ENCODE measurements at regions not wholly inside any gene's neighbourhood (a gene's known extent, or its start where the extent isn't known, plus 50 kb on each side); places are given as distances from the start of the nearest gene placed in this dataset.

GRCh38 chr5:143870362-143870761, 58.4 kb downstream of the HMHB1 start:
- no peak for FAIRE-seq

- no peak for FAIRE-seq
Measured at GRCh38 chr5:143870871-143871632, 59.1 kb downstream of the HMHB1 start.

GRCh38 chr5:143871672-143872071, 59.7 kb downstream of the HMHB1 start:
- no peak for FAIRE-seq

GRCh38 chr5:143874312-143874711, 62.4 kb downstream of the HMHB1 start:
- no peak for FAIRE-seq

- no peak for FAIRE-seq
Measured at GRCh38 chr5:143877196-143877595, 65.2 kb downstream of the HMHB1 start.

GRCh38 chr5:143878430-143878829, 66.5 kb downstream of the HMHB1 start:
- no peak for FAIRE-seq

GRCh38 chr5:143879646-143880045, 67.7 kb downstream of the HMHB1 start:
- FAIRE-seq = no peak

GRCh38 chr5:143880178-143880577, 68.2 kb downstream of the HMHB1 start:
- FAIRE-seq = no peak

GRCh38 chr5:143882520-143882919, 70.6 kb downstream of the HMHB1 start:
- no peak for FAIRE-seq

- FAIRE-seq = no peak
Measured at GRCh38 chr5:143886096-143886495, 74.1 kb downstream of the HMHB1 start.

GRCh38 chr5:143886651-143887638, 75.0 kb downstream of the HMHB1 start:
- FAIRE-seq = no peak

- FAIRE-seq = no peak
Measured at GRCh38 chr5:143887903-143888665, 76.1 kb downstream of the HMHB1 start.

GRCh38 chr5:143888912-143889311, 77.0 kb downstream of the HMHB1 start:
- FAIRE-seq = no peak

- no peak for FAIRE-seq
Measured at GRCh38 chr5:143889986-143890385, 78.0 kb downstream of the HMHB1 start.

GRCh38 chr5:143890487-143890886, 78.5 kb downstream of the HMHB1 start:
- FAIRE-seq = no peak

GRCh38 chr5:143892271-143892670, 80.3 kb downstream of the HMHB1 start:
- no peak for FAIRE-seq

- no peak for FAIRE-seq
Measured at GRCh38 chr5:143892908-143893307, 80.9 kb downstream of the HMHB1 start.

GRCh38 chr5:143893638-143894037, 81.7 kb downstream of the HMHB1 start:
- no peak for FAIRE-seq

- no peak for FAIRE-seq
Measured at GRCh38 chr5:143896516-143896915, 84.6 kb downstream of the HMHB1 start.

- FAIRE-seq = no peak
Measured at GRCh38 chr5:143896966-143897365, 85.0 kb downstream of the HMHB1 start.

GRCh38 chr5:143898381-143898780, 86.4 kb downstream of the HMHB1 start:
- no peak for FAIRE-seq

GRCh38 chr5:143898916-143899591, 87.1 kb downstream of the HMHB1 start:
- no peak for FAIRE-seq

Data from endometrium (tissue), 2 donors.